NCI-H446 treated with DMSO at 0.1 percent for 48 hours (cell line): ENCODE measurements at regions not wholly inside any gene's neighbourhood (a gene's known extent, or its start where the extent isn't known, plus 50 kb on each side); places are given as distances from the start of the nearest gene placed in this dataset.

Source experiments
- DNase-seq: peaks from one replicate; lab custom pipeline; 2025; lab: John Stamatoyannopoulos, UW

- no peak for DNase-seq
These were observed 415.4 kb downstream of the SLITRK5 start for GRCh38 chr13:88086577-88086976.

GRCh38 chr13:88097541-88097940 lies 426.4 kb downstream of the SLITRK5 start:
- no peak for DNase-seq

DNA sequence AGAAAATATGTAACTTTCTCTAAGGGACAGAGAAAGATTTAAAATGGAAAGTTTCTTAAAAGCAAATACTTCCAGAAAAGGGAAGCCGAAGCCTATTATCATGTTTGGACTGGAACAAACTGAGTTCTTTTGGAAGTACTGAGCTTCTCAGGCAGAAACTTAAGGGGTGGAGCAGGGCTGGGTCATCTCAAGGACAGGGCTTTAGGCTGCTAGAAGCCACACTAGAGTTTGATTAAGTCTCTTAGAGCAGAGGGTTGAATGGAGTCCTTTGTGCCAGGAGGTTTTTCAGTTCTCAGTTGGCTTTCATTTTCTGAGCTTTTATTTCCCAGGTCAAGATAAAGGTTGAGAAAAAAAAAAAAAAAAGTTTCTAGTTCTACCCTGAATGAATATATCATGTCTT lies 432.7 kb downstream of the SLITRK5 start:
- DNase-seq: no peak

DNA sequence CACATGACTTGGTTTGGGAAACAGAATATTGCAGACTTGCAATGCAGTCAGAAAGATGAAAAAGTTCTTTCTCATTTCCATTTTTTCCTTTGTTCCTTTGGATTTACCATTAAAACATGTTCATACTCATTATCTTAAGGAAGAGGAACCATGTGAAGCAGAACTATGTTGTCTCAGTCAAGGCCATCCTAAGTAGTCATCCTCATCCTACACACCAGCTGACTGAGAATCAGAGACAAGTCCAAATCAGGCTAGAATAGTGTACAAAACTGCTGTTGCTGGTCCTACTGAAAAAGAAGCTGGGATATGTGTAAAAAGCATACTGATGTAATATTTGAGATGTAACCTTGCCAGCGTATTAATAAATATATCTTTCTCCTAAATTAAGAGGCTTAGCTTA lies 433.4 kb downstream of the SLITRK5 start:
- DNase-seq: no peak

GRCh38 chr13:88107570-88107969 lies 436.4 kb downstream of the SLITRK5 start:
- no peak for DNase-seq

DNA sequence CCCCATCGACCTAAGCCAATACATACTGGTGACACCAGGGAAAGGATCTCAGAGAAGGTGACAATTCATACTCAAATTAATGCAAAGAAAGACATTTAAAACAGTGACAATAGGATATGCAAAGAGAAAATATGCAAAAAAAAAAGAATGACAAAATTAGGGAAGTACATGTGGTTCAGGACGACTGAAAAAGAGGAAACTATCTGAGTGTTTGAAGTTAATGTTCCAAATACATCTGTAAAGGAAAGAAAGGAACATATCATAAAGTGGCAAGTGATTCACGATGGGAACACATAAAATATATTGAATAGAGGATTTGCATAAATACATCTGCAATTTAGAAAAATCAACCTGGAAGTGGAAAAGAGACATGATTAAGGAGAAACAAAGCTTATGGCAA lies 441.4 kb downstream of the SLITRK5 start:
- DNase-seq: no peak

GRCh38 chr13:88115976-88116375 lies 444.8 kb downstream of the SLITRK5 start:
- no peak for DNase-seq

DNA sequence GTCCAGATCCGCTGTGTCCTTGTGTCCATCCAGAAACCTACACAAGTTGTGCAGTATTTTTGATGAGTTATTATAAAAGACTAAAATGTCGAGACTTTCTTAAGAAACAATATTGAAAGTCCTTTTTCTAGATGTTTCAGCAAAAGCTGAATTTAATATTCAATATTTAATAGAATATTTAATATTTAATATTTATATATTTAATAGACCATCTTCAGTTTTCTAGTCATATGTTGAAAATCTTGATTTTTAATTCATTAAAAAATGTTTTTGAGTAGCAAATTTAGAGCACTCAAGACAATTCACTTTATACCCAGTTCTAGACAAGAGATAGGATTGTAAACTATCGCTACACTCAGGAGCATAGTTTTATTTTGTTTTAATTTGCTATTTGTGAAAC lies 447.8 kb downstream of the SLITRK5 start:
- DNase-seq: no peak

- DNase-seq: no peak
These were observed 453.0 kb downstream of the SLITRK5 start for GRCh38 chr13:88124142-88124541.

- no peak for DNase-seq
These were observed 453.9 kb downstream of the SLITRK5 start for GRCh38 chr13:88125055-88125454.

GRCh38 chr13:88136098-88136790 lies 465.1 kb downstream of the SLITRK5 start:
- no peak for DNase-seq

- no peak for DNase-seq
These were observed 471.5 kb downstream of the SLITRK5 start for GRCh38 chr13:88142653-88143052.

DNA sequence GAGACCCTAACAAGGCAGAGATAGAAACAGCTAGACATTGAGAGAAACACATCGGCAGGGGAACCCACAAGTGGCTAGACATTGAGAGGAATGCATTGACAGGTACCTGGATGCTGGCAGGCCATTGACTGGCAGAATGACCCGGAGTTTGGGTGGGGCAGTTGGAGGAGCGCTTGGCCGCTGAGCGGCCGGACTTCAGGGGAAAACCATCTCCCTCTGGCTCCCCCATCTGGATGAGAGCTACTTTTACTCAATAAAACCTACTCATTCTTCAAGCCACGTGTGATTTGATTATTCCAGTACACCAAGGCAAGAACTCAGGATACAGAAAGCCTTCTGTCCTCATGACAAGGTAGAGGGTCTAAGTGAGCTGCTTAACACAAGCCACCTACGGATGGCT lies 473.4 kb downstream of the SLITRK5 start:
- DNase-seq: no peak

GRCh38 chr13:88153353-88153752 lies 482.2 kb downstream of the SLITRK5 start:
- no peak for DNase-seq

DNA sequence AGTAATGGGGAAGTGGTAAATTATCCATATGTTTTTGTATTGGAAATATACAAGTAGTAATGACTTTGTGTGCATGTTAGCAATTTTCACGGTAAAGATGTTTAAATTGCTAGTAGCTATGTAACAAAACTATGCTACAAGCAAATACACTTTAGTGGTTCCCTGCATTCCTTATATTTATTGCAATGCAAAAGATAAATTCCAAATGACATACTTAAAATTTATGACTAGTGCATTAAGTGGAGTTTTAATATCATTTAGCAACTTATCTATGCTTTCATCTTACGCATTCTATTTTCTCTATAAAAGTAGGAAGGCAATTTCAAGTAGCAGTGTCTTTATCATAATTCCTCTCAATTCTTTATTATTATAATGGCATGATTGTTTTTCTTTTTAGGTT lies 482.8 kb downstream of the SLITRK5 start:
- DNase-seq: no peak

DNA sequence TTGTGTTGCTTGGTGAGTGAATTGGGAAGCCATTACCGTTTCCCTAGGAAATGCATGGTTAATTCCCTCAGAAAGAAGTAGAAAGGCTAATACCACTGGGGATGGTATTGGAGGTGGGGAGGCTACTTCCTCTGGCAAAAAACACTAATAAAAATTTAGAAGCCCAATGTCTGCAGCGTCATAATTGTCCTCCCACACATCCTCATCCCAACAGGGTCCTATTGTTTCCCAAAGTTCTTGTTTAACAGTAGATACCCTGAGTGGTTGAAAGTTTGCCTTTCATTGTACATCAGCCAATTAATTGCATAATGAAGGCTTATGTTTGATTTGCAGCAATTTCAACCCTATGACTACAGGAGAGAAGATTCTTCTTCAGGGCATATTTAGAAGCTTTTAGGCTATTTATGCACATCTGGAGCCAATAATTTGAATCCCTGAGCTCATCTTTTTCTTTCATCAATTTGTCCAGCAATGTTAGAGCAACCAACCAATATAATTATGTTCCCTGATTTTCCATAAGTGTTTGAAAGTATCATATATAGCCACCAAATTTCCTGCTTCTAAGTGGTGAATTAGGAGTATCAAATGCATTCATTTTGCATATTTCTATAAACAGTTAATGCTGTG lies 491.0 kb downstream of the SLITRK5 start:
- DNase-seq: no peak

- DNase-seq: no peak
These were observed 505.1 kb downstream of the SLITRK5 start for GRCh38 chr13:88176231-88176630.

GRCh38 chr13:88183440-88183839 lies 512.3 kb downstream of the SLITRK5 start:
- no peak for DNase-seq

GRCh38 chr13:88188986-88189385 lies 517.8 kb downstream of the SLITRK5 start:
- no peak for DNase-seq

DNA sequence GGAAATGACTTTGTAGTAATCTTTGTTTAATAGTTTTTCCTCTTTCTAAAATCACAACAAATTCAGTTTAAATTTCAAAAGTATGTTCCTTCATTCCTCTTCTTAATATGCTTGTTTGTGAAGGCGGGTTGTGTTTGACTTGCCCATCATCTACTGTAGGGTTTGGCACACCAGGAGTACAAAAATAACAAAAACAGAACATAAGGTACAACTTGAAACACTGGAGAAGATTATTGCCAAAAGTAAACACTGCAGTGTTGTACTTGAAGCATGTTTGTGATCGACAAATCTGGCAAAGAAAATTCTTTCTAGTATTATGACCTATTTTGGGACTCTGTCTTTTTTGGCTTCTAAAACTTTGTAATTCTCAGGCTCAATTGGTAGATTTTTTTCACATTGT lies 518.6 kb downstream of the SLITRK5 start:
- DNase-seq: peak; percentile 14

DNA sequence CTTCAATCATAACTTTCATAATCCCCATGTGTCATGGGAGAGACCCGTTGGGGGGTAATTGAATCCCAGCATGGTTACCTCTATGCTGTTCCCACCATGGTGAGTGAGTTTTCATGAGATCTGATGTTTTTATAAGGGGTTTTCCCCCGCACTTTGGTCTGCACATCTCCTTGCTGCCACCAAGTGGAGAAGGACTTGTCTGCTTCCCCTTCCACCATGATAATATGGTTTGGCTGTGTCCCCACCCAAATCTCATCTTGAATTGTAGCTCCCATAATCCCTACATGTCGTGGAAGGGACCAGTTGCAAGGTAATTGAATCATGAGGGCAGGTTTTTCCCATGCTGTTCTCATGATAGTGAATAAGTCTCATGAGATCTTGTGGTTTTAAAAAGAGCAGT lies 524.9 kb downstream of the SLITRK5 start:
- no peak for DNase-seq

- DNase-seq: no peak
These were observed 546.2 kb downstream of the SLITRK5 start for GRCh38 chr13:88217372-88217771.

- no peak for DNase-seq
These were observed 546.7 kb downstream of the SLITRK5 start for GRCh38 chr13:88217883-88218282.

- no peak for DNase-seq
These were observed 552.8 kb downstream of the SLITRK5 start for GRCh38 chr13:88223958-88224357.
